Fibroblast of lung (primary cell): ENCODE measurements at regions not wholly inside any gene's neighbourhood (a gene's known extent, or its start where the extent isn't known, plus 50 kb on each side); places are given as distances from the start of the nearest gene placed in this dataset.

Experiments used
- DNase-seq, 2 donors: peaks; one replicate each; pipeline versions ENCODE4 v3.0.0 to v3.0.0-alpha.2; 2010; ENCODE audit warnings: low read depth in 2 of 2
- H2AFZ ChIP-seq: 2 replicates; pipeline ENCODE4 v1.5.1; 2012; ENCODE audit warnings: low read length, control low read depth, inconsistent platforms
- H3K27ac ChIP-seq: 2 replicates; pipeline ENCODE4 v1.5.1; 2011; ENCODE audit warnings: low read length, control low read depth; ENCODE audit not compliant: insufficient read depth
- H3K27me3 ChIP-seq: 2 replicates; pipeline ENCODE4 v1.5.1; 2011; ENCODE audit warnings: mild to moderate bottlenecking, low read length; ENCODE audit not compliant: control insufficient read depth, insufficient read depth
- H3K36me3 ChIP-seq: 2 replicates; pipeline ENCODE4 v1.5.1; 2011; ENCODE audit warnings: low read length; ENCODE audit not compliant: control insufficient read depth, insufficient read depth
- H3K4me1 ChIP-seq: 2 replicates; pipeline ENCODE4 v1.5.1; 2011; ENCODE audit warnings: low read length; ENCODE audit not compliant: control insufficient read depth, insufficient read depth; ENCODE audit errors: extremely low read depth
- H3K4me2 ChIP-seq: 2 replicates; pipeline ENCODE4 v1.5.1; 2011; ENCODE audit warnings: low read length, control low read depth; ENCODE audit not compliant: insufficient read depth; ENCODE audit errors: extremely low read depth
- H3K4me3 ChIP-seq, 4 experiments: fragments of 200-600 bp in 1 of 4; sonication (generic) in 1 of 4; replicated peaks in 1 of 4; 2 replicates each; pipeline ENCODE4 v1.5.1; 2011 to 2016; ENCODE audit warnings: low read length in 4 of 4, low read depth in 3 of 4, mild to moderate bottlenecking in 3 of 4, control low read depth in 2 of 4, inconsistent platforms in 1 of 4, mixed read lengths in 1 of 4; ENCODE audit not compliant: insufficient read depth in 1 of 4; ENCODE audit errors: control extremely low read depth in 1 of 4
- H3K79me2 ChIP-seq: 2 replicates; pipeline ENCODE4 v1.5.1; 2012; ENCODE audit warnings: mild to moderate bottlenecking, low read length, inconsistent platforms; ENCODE audit not compliant: control insufficient read depth, insufficient read depth
- H3K9ac ChIP-seq: 2 replicates; pipeline ENCODE4 v1.5.1; 2011; ENCODE audit warnings: mild to moderate bottlenecking, low read length, control low read depth; ENCODE audit not compliant: insufficient read depth
- H3K9me3 ChIP-seq: 2 replicates; pipeline ENCODE4 v1.5.1; 2012; ENCODE audit warnings: low read depth, low read length; ENCODE audit not compliant: control insufficient read depth, insufficient read depth
- H4K20me1 ChIP-seq: 2 replicates; pipeline ENCODE4 v1.5.1; 2011; ENCODE audit warnings: low read length; ENCODE audit not compliant: control insufficient read depth, insufficient read depth; ENCODE audit errors: extremely low read depth
- CTCF ChIP-seq, 2 donors: IDR thresholded peaks in 1 of 2; conservative IDR thresholded peaks in 1 of 2; 1 replicate in 1 of 2; 2 replicates in 1 of 2; pipeline ENCODE4 v1.5.1; 2011 to 2012; ENCODE audit warnings: low read length in 2 of 2, control low read depth in 1 of 2, inconsistent platforms in 1 of 2, low read depth in 1 of 2, mild to moderate bottlenecking in 1 of 2
- EZH2 ChIP-seq: IDR thresholded peaks from 2 replicates; pipeline ENCODE4 v1.5.1; 2012; ENCODE audit warnings: low read length, control low read depth, mild to moderate bottlenecking; ENCODE audit errors: missing control alignments

DNA sequence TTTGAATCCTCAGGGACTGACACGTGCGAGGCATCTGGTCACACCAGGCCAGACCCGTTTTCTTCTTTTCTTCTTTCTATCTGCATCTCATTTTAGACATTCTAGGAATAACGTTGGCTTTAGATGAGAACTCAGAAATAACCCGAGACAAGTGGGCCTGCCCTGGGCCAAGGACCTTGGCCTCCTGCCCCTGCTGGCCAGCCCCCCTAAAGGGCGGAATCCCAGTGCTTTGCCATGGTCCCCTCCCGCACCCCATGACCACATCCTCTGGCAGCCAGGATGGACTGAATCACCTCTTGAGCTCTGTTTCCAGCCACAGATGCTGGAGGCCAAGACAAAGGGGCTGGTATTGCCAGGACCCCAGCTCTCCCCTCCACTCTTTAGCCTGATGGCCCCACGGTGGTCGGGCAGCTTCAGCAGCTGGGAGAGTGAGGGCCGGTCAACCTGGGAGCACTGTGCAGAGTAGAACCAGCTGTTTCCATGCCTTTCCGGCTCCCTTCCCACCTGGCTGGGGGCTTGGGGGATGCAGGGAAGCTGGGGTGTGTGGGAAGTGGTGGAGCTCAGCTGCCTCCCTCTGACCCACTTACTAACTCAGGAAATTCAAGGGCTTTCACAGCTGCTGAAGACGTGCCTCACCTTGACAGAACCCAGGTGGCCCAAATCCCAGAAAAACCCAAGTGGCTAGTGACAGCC lies 190.9 kb downstream of the FAM43A start:
- H3K4me1 ChIP-seq: peaks cover 7% of the 10 kb centered on the region
- no peaks in the 10 kb centered on the region for H3K27me3 ChIP-seq
- H3K36me3 ChIP-seq: no peaks in the 10 kb centered on the region
- H4K20me1 ChIP-seq: no peaks in the 10 kb centered on the region
- no peak overlapping the region for H2AFZ ChIP-seq
- no peak overlapping the region for H3K4me3 ChIP-seq
- H3K9me3 ChIP-seq: no peaks in the 10 kb centered on the region
- H3K9ac ChIP-seq: no peak overlapping the region
- no peak overlapping the region for H3K4me2 ChIP-seq
- H3K79me2 ChIP-seq: no peaks in the 10 kb centered on the region
- H3K27ac ChIP-seq: no peak overlapping the region
- DNase-seq: peak in 1 of 2 donors; percentile 7
- no peak for TF ChIP-seq EZH2
- no peak for TF ChIP-seq CTCF (conservative IDR thresholded peaks at IDR 0.05 in 1 of 2, IDR thresholded peaks at IDR 0.05 in 1 of 2; ENCODE audit: low read depth in 1 of 2, low read length in 2 of 2)

GRCh38 chr3:194877291-194878119 lies 191.8 kb downstream of the FAM43A start:
- H2AFZ ChIP-seq: no peak overlapping the region
- no peaks in the 10 kb centered on the region for H3K36me3 ChIP-seq
- DNase-seq: no peak
- H3K27ac ChIP-seq: no peak overlapping the region
- H3K4me2 ChIP-seq: no peak overlapping the region
- no peaks in the 10 kb centered on the region for H4K20me1 ChIP-seq
- TF ChIP-seq CTCF (conservative IDR thresholded peaks at IDR 0.05 in 1 of 2, IDR thresholded peaks at IDR 0.05 in 1 of 2; ENCODE audit: low read depth in 1 of 2, low read length in 2 of 2): no peak
- TF ChIP-seq EZH2: no peak
- peaks cover 4% of the 10 kb centered on the region for H3K4me1 ChIP-seq
- H3K79me2 ChIP-seq: no peaks in the 10 kb centered on the region
- no peak overlapping the region for H3K4me3 ChIP-seq
- H3K9ac ChIP-seq: no peak overlapping the region
- no peaks in the 10 kb centered on the region for H3K27me3 ChIP-seq
- no peaks in the 10 kb centered on the region for H3K9me3 ChIP-seq

DNA sequence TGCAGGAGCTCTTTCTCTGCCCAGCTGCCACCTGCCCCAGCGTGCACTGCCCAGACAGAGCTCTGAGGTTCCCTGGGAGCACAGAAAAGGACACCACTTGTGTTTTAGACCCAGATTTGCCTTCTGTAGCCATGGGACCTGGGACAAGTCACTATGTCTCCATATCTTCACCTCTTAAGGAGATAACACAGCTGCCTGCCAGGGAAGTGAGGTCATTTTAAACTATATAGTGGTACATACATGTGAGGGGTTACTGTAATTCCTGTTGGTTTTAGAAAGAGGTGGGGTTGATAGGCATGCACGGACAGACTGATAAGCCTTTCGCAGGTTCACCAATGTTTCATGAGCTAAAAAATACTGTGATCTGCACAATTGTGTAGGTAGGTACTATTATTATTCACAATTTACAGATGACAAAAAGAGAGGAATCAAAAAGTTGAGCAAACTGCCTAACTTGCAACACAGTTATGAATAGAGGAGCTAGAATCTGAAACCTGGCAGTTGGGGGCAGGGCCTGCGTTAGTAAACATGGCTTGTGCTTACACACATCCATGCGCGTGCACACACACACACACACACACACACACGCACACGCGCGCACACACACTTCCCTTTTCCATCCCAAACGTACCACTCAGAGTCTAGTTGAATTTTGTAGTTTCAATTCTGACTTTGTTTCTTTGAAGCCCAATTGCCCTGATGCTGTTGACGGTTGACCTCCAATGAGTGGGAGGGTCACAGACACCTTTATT lies 193.6 kb downstream of the FAM43A start:
- Histone ChIP-seq H3K4me1 (no peaks in the 10 kb centered on the region), H3K36me3 (no peaks in the 10 kb centered on the region), H2AFZ (no peak overlapping the region), H3K27me3 (no peaks in the 10 kb centered on the region), H3K4me3 (no peak overlapping the region), H3K4me2 (no peak overlapping the region), H3K9me3 (no peaks in the 10 kb centered on the region), H3K79me2 (no peaks in the 10 kb centered on the region), H3K27ac (no peak overlapping the region), H3K9ac (no peak overlapping the region), H4K20me1 (no peaks in the 10 kb centered on the region)
- TF ChIP-seq EZH2 (no peak), CTCF (conservative IDR thresholded peaks at IDR 0.05 in 1 of 2, IDR thresholded peaks at IDR 0.05 in 1 of 2; ENCODE audit: low read depth in 1 of 2, low read length in 2 of 2) (no peak)
- no peak for DNase-seq
